Chondrocyte (in vitro differentiated cells): ENCODE measurements at regions not wholly inside any gene's neighbourhood (a gene's known extent, or its start where the extent isn't known, plus 50 kb on each side); places are given as distances from the start of the nearest gene placed in this dataset.
A peak's percentile ranks its signal among the peaks of the same experiment; 100 is the strongest.

Experiments
- DNase-seq: peaks from one replicate; pipeline ENCODE4 v3.0.0; 2021; ENCODE audit warnings: mixed read lengths, low spot score
- H3K27ac Mint-ChIP-seq: one replicate; pipeline ENCODE4 v1.8.0; 2021; ENCODE audit warnings: mild to moderate bottlenecking, moderate library complexity, mixed read lengths; ENCODE audit not compliant: unreplicated experiment
- H3K27me3 Mint-ChIP-seq: 2 replicates; pipeline ENCODE4 v1.8.0; 2021; ENCODE audit warnings: low read depth, mixed read lengths
- H3K36me3 Mint-ChIP-seq: 2 replicates; pipeline ENCODE4 v1.8.0; 2021; ENCODE audit warnings: low read depth, mixed read lengths
- H3K4me1 Mint-ChIP-seq: 2 replicates; pipeline ENCODE4 v1.8.0; 2021; ENCODE audit warnings: low read depth, mild to moderate bottlenecking, mixed read lengths
- H3K4me3 Mint-ChIP-seq: one replicate; pipeline ENCODE4 v1.8.0; 2021; ENCODE audit warnings: mild to moderate bottlenecking, moderate library complexity, mixed read lengths; ENCODE audit not compliant: unreplicated experiment
- H3K9me3 Mint-ChIP-seq: 2 replicates; pipeline ENCODE4 v1.8.0; 2021; ENCODE audit warnings: low read depth, mixed read lengths
- TF ChIP-seq, protein P1 (sequence below): fragments of 200-600 bp; sonication (generic); IDR thresholded peaks from 2 replicates; pipeline ENCODE4 v1.5.0; 2021; ENCODE audit warnings: antibody characterized with exemption, mild to moderate bottlenecking, moderate library complexity

DNA sequence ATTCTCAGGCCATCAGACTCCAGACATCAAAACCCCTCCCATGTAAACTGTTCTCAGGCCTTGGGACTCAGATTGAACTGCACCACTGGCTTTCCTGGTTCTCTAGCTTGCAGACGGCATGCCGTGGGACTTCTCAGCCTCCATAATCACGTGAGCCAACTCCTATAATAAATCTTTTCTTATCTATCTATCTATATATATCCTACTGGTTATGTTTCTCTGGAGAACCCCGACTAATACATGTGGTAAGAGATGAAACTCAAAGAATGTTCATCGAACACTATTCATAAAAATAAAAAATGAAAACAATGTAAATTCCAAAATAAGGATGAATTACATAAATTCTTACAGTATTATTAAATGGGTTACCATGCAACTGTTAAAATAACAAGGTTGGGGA is 84.5 kb upstream of the NTRK3 start:
- Mint-ChIP-seq H3K36me3 (no peaks in the 10 kb centered on the region), H3K27me3 (peaks cover 4% of the 10 kb centered on the region), H3K27ac (no peak overlapping the region), H3K4me3 (no peak overlapping the region), H3K4me1 (no peaks in the 10 kb centered on the region), H3K9me3 (no peaks in the 10 kb centered on the region)
- no peak for DNase-seq
- TF ChIP-seq, protein P1, sequence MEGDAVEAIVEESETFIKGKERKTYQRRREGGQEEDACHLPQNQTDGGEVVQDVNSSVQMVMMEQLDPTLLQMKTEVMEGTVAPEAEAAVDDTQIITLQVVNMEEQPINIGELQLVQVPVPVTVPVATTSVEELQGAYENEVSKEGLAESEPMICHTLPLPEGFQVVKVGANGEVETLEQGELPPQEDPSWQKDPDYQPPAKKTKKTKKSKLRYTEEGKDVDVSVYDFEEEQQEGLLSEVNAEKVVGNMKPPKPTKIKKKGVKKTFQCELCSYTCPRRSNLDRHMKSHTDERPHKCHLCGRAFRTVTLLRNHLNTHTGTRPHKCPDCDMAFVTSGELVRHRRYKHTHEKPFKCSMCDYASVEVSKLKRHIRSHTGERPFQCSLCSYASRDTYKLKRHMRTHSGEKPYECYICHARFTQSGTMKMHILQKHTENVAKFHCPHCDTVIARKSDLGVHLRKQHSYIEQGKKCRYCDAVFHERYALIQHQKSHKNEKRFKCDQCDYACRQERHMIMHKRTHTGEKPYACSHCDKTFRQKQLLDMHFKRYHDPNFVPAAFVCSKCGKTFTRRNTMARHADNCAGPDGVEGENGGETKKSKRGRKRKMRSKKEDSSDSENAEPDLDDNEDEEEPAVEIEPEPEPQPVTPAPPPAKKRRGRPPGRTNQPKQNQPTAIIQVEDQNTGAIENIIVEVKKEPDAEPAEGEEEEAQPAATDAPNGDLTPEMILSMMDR, result no peak

DNA sequence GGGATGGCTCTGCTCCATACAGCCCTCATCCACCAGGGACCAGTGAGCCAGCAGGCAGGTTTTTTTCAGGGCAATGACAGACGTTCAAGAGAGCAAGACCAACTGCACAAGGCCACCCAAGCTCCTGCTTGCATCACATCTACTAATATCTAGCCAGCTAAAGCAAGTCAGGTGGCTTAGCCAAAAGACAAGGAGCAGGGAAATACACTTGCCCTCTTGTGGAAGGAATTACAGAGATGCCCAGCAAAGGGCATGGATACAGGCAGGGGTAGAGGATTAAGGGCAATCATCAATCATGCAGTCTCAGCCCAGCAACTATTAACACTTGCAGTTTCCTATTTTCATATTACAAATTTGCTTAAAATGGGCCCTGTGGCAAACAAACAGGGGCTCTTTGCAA is 81.5 kb upstream of the NTRK3 start:
- TF ChIP-seq, protein P1, result peak; percentile 14
- H3K9me3 Mint-ChIP-seq, result no peaks in the 10 kb centered on the region
- no peak overlapping the region for H3K4me3 Mint-ChIP-seq
- H3K4me1 Mint-ChIP-seq, result peaks cover 8% of the 10 kb centered on the region
- H3K27ac Mint-ChIP-seq, result no peak overlapping the region
- peaks cover 7% of the 10 kb centered on the region for H3K27me3 Mint-ChIP-seq
- DNase-seq, result no peak
- no peaks in the 10 kb centered on the region for H3K36me3 Mint-ChIP-seq

GRCh38 chr15:88335074-88335473 is 78.5 kb upstream of the NTRK3 start:
- DNase-seq, result no peak
- Mint-ChIP-seq H3K9me3 (peaks cover 4% of the 10 kb centered on the region), H3K4me1 (peaks cover 8% of the 10 kb centered on the region), H3K36me3 (no peaks in the 10 kb centered on the region), H3K27me3 (peaks cover 7% of the 10 kb centered on the region), H3K4me3 (no peak overlapping the region), H3K27ac (no peak overlapping the region)
- TF ChIP-seq, protein P1, result no peak

DNA sequence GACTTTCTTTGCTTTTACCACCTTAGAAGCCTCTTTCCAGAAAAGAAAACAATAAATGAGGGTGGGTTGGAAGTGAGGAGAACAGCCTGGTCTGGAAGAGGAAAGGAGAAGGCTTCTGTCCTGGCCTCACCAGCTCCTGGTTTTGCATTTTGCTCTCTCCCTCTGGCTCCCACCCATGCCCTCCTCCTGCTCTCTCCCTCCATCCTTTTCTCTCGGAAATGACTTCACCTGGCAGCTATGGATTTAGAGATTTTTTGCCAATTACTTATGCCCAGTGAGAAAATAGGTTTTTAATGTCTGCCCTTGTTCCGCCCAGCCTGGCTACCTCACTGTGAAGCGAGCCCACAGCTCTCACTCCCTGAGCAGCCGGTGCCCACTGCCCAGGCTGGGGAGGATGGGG is 77.9 kb upstream of the NTRK3 start:
- TF ChIP-seq, protein P1, result no peak
- DNase-seq, result no peak
- H3K27me3 Mint-ChIP-seq, result peaks cover 7% of the 10 kb centered on the region
- H3K36me3 Mint-ChIP-seq, result no peaks in the 10 kb centered on the region
- peaks cover 8% of the 10 kb centered on the region for H3K4me1 Mint-ChIP-seq
- H3K9me3 Mint-ChIP-seq, result peaks cover 4% of the 10 kb centered on the region
- no peak overlapping the region for H3K27ac Mint-ChIP-seq
- no peak overlapping the region for H3K4me3 Mint-ChIP-seq

- no peak for DNase-seq
- Mint-ChIP-seq H3K27ac (no peak overlapping the region), H3K27me3 (peaks cover 3% of the 10 kb centered on the region), H3K36me3 (no peaks in the 10 kb centered on the region), H3K4me1 (peaks cover 8% of the 10 kb centered on the region), H3K4me3 (no peak overlapping the region), H3K9me3 (peaks cover 4% of the 10 kb centered on the region)
- TF ChIP-seq, protein P1, result peak; percentile 60
Measured at GRCh38 chr15:88331291-88331690, 74.8 kb upstream of the NTRK3 start.
